ENCODE measurements at regions not wholly inside any gene's neighbourhood (a gene's known extent, or its start where the extent isn't known, plus 50 kb on each side); places are given as distances from the start of the nearest gene placed in this dataset.

DNA sequence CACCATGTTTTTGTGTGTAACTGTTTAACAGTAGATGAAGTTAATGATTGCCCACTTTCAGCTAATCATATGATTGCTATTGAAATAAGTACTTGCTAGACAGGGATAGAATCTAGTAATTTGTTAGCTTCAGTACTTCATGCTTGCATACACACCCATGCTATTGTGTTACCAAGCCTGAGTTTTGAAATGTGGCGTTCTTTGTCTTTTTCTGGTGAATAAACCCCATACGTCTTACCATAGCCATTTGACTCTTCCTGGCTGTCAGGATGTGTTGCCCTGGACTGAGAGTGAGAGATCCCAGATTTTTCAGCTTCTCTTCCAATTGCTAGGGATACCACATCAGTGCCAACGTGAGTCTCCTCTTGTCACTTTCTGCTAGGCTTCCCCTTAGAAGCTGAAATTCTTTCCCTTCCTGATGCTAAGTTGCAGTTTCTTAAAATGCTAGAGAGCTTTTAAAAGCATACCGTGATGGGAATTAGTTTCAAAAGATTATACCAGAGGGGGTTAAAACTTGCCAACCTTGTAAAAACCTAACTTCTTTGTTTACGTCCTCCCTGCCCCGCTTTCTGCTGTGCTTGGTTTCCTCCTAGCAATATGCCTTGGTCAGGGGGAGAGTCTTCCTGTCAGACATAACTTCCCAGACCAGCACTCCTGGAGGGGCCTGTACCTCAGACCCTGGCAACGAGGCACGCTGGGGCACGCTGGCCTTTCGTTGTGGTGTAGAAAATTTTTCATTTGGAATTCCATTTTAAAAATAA, 62.9 kb upstream of the ULK4 start:
- peaks cover 11 to 14% of the 10 kb centered on the region in 2 experiments for H3K4me1 ChIP-seq (ENCODE audit: control insufficient read depth in 1 of 2, insufficient read depth in 1 of 2, low read depth in 1 of 2, low read length in 1 of 2)
- TF ChIP-seq, protein P1, sequence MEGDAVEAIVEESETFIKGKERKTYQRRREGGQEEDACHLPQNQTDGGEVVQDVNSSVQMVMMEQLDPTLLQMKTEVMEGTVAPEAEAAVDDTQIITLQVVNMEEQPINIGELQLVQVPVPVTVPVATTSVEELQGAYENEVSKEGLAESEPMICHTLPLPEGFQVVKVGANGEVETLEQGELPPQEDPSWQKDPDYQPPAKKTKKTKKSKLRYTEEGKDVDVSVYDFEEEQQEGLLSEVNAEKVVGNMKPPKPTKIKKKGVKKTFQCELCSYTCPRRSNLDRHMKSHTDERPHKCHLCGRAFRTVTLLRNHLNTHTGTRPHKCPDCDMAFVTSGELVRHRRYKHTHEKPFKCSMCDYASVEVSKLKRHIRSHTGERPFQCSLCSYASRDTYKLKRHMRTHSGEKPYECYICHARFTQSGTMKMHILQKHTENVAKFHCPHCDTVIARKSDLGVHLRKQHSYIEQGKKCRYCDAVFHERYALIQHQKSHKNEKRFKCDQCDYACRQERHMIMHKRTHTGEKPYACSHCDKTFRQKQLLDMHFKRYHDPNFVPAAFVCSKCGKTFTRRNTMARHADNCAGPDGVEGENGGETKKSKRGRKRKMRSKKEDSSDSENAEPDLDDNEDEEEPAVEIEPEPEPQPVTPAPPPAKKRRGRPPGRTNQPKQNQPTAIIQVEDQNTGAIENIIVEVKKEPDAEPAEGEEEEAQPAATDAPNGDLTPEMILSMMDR (IDR thresholded peaks at IDR 0.05): no peak
- H3K27me3 ChIP-seq: no peaks in the 10 kb centered on the region
- H3K27ac ChIP-seq: no peak overlapping the region
- H3K36me3 ChIP-seq: no peaks in the 10 kb centered on the region
- H3K9me3 ChIP-seq: no peaks in the 10 kb centered on the region
- H3K4me3 ChIP-seq (ENCODE audit: low read depth in 1 of 2, low read length in 1 of 2): no peak overlapping the region

GRCh38 chr3:42023380-42023779, 61.5 kb upstream of the ULK4 start:
- H3K27me3 ChIP-seq: no peaks in the 10 kb centered on the region
- no peaks in the 10 kb centered on the region for H3K36me3 ChIP-seq
- TF ChIP-seq, protein P1 (IDR thresholded peaks at IDR 0.05): no peak
- no peak overlapping the region for H3K27ac ChIP-seq
- peaks cover 11 to 14% of the 10 kb centered on the region in 2 experiments for H3K4me1 ChIP-seq (ENCODE audit: control insufficient read depth in 1 of 2, insufficient read depth in 1 of 2, low read depth in 1 of 2, low read length in 1 of 2)
- no peaks in the 10 kb centered on the region for H3K9me3 ChIP-seq
- no peak overlapping the region for H3K4me3 ChIP-seq (ENCODE audit: low read depth in 1 of 2, low read length in 1 of 2)

GRCh38 chr3:42022355-42022754, 60.5 kb upstream of the ULK4 start:
- Histone ChIP-seq H3K36me3 (no peaks in the 10 kb centered on the region), H3K9me3 (no peaks in the 10 kb centered on the region), H3K27ac (no peak overlapping the region), H3K27me3 (no peaks in the 10 kb centered on the region), H3K4me1 (ENCODE audit: control insufficient read depth in 1 of 2, insufficient read depth in 1 of 2, low read depth in 1 of 2, low read length in 1 of 2) (peaks cover 11 to 14% of the 10 kb centered on the region in 2 experiments), H3K4me3 (ENCODE audit: low read depth in 1 of 2, low read length in 1 of 2) (no peak overlapping the region)
- TF ChIP-seq, protein P1 (IDR thresholded peaks at IDR 0.05): no peak

- Histone ChIP-seq H3K27me3 (no peaks in the 10 kb centered on the region), H3K36me3 (no peaks in the 10 kb centered on the region), H3K27ac (no peak overlapping the region), H3K9me3 (no peaks in the 10 kb centered on the region), H3K4me1 (ENCODE audit: control insufficient read depth in 1 of 2, insufficient read depth in 1 of 2, low read depth in 1 of 2, low read length in 1 of 2) (peaks cover 9 to 12% of the 10 kb centered on the region in 2 experiments), H3K4me3 (ENCODE audit: low read depth in 1 of 2, low read length in 1 of 2) (no peak overlapping the region)
- TF ChIP-seq, protein P1 (IDR thresholded peaks at IDR 0.05): no peak
These were observed 58.9 kb upstream of the ULK4 start for GRCh38 chr3:42020684-42021307.

GRCh38 chr3:42019953-42020260, 58.0 kb upstream of the ULK4 start:
- Histone ChIP-seq H3K4me1 (ENCODE audit: control insufficient read depth in 1 of 2, insufficient read depth in 1 of 2, low read depth in 1 of 2, low read length in 1 of 2) (peaks cover 5 to 8% of the 10 kb centered on the region in 2 experiments), H3K36me3 (no peaks in the 10 kb centered on the region), H3K27me3 (no peaks in the 10 kb centered on the region), H3K9me3 (no peaks in the 10 kb centered on the region), H3K4me3 (ENCODE audit: low read depth in 1 of 2, low read length in 1 of 2) (no peak overlapping the region), H3K27ac (no peak overlapping the region)
- TF ChIP-seq, protein P1 (IDR thresholded peaks at IDR 0.05): no peak
